Neural cell (in vitro differentiated cells): ENCODE measurements at regions not wholly inside any gene's neighbourhood (a gene's known extent, or its start where the extent isn't known, plus 50 kb on each side); places are given as distances from the start of the nearest gene placed in this dataset.

ENCODE experiments used
- CTCF ChIP-seq: fragments of 450-650 bp; IDR thresholded peaks from 2 replicates; pipeline ENCODE4 v1.5.1; 2014; ENCODE audit warnings: antibody characterized with exemption, mild to moderate bottlenecking, moderate library complexity; ENCODE audit not compliant: poor library complexity, severe bottlenecking
- POLR2AphosphoS5 ChIP-seq: IDR thresholded peaks from 2 replicates; pipeline ENCODE4 v1.6.1; 2012
- TAF1 ChIP-seq: IDR thresholded peaks from 2 replicates; pipeline ENCODE4 v1.6.1; 2012; ENCODE audit warnings: low read depth

- TF ChIP-seq TAF1 (no peak), CTCF (no peak), POLR2AphosphoS5 (no peak)
These were observed 142.6 kb downstream of the UTP18 start for GRCh38 chr17:51402899-51403298.
